ENCODE measurements at regions not wholly inside any gene's neighbourhood (a gene's known extent, or its start where the extent isn't known, plus 50 kb on each side); places are given as distances from the start of the nearest gene placed in this dataset.
"Not testable (repeated sequence)": the region's sequence is repeated elsewhere in the genome, so short reads cannot be mapped to it uniquely, and the experiment has no call there.

DNA sequence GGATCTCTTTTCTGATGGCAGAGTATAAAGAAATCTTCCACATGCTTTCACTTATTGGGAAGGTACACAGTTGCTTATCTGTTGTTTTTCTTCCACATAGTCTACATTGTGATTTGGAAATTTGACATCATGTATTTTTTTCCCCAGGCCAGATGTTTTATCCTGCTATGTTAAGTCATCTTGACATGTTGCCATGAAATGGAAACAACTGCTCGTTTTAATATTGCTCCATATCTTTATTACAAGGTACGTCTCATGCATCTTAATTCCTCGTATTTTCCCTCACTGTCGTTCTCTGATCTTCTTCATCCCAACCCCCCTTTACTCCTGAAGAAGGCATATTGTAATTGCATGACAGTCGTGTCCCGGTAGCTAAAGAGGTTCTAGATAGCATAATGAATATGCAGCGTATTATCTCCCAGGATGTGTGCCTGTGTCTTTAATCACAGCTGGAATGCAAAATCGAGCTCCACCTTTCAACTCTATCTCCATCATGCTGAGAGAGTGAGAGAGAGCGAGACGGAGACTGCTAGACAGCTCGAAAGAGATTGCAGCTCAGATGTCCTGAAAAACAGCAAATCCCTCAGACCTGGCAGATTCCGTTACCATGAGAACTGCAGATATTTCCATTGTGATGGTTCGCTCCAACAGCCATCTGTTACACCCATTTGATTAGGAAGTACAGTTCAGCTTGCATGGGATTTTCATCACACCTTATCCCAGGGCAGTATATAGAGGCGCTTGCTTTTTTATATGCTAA is 281.7 kb downstream of the TMEM38B start:
- DNase-seq (ENCODE audit: low spot score), result no peak

DNA sequence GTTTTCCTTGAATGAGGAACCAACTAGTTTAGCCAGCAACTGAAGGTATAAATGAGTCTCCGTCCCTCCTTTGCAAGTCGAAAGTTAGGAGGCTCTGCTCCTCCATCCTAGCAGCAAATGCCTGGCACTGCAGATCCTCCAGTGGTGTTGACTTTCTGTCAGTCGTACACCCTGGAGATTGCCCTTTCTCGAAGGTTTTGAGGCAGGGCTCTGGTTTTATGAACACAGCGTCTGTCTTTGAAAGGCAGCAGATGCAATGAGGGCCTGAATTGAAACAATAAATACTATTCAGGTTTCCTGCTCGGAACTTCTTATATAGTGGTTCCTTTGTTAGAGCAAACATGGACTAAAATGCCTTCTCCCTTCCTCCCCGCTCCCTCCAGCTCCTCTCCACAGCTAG is 284.0 kb downstream of the TMEM38B start:
- DNase-seq (ENCODE audit: low spot score), result no peak

DNA sequence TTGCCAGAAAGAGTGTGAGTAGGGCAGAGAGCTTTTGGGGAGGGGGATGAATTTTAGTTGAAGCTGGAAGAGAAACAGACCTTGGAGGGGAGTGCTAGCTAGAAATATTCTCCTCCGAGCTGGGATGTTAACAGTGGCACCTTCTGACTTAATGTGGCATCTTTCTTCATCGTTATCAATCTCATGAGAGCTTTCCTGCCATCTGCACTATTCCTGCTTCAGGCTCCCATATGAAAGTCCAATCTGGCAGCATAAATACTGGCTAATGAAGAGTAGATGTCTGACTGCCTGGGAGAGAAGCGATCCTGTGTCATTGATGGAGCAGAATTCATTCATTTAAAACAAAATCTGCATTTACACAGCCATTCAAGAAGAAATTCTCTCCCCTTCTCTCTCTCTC is 284.5 kb downstream of the TMEM38B start:
- no peak for DNase-seq (ENCODE audit: low spot score)

DNA sequence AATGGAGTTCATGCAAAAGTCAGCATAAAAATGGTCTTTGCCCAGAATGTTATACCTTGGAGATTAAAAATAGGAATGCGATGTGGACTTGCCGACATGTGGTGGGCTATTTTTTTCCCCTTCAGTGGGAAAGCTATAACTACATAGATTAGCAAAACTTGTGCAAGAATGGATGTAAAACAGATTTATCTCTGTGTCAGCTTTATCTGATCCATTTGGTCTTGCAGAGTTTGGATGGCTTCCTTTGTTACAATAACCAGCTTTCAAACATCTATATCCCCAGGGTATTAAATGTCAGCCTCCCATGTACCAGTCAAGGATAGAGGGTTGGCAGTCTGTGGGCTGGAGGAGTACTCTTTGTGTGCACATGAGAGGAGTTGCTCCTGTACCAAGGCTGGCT is 284.9 kb downstream of the TMEM38B start:
- no peak for DNase-seq (ENCODE audit: low spot score)

DNA sequence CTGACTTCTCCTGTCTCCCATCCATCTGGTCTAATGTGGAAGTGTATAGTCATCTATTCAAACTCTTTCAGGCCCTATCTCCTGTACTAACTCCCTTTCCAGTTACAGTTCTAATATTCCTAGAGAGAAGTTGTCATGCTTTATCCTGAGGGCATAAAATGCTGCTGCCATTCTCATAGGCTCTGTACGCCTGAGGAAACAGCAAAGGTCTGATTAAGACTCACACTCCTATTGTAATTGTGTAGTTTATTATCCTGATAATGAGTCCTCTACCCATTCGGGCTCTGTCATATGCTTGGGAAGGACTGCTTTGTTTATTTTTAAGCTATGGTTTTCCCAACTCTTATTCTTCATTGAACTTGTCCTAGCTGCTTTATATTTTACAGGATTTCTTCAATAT is 290.4 kb downstream of the TMEM38B start:
- no peak for DNase-seq (ENCODE audit: low spot score)

DNA sequence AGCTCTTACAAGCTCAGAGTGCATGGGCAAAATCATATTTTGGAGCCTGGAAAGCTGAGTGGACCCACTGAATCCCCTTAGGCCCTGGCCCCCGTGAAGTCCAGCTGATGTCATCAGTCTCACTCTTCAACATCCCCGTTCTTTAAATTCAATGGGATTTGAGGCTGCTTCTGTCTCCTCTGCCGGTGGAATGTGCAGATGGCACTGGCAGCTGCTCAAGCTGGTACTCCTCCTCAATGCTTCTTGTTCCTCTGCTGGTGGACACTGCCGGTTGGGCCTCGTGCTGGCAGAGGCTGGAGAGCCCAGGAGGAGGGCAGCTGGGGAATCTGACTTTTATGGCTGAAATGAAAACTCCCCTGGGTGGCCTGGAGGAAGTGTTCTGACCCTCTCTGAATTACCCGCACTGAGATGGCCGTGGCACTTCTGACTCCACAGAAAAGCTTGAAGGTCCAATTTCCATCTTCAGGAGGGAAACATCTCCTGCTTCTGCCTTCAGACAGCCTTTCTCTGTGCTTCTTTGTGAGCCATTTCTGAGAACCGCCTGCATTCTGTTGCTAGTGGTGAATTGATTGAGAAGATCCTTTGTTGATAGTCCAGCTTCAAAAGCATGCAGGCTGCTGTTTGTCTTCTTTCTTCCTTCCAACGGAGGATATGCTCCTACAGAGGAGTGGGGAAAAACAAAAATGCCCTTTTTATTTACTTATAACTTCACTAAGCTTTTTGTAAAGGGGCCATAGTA is 298.9 kb downstream of the TMEM38B start:
- DNase-seq (ENCODE audit: low spot score), result no peak

DNA sequence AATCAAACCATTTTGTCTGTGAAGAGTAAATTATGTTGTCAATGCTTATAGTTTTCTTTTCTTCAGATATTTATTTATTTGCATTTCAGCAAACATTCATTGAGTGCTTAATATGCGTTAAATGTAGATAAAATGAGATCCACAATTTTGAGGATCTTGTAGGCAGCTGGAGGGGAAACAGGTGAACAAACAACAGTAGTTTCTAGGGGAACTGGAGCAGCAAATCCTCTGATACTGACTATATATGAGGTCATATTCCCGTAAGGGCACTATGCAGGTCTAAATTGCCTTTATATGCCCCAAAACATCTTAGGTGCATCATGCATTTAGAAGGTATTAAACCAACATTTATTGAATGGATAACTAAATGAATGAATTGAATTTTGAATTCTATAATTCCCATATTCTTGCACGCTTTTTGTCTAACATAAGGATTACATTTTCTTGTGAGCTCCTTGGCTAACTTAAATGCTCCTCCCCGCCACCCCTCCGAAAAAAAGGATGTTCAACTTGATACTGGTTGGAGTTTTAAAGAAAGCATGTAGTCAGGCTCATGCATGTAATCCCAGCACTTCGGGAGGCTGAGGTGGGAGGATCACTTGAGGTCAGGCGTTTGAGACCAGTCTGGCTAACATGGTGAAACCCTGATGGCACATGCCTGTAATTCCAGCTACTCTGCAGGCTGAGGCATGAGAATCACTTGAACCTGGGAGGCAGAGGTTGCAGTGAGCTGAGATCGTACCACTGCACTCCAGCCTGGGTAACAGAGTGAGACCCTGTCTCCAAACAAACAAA is 299.8 kb downstream of the TMEM38B start:
- no peak for DNase-seq (ENCODE audit: low spot score)

DNA sequence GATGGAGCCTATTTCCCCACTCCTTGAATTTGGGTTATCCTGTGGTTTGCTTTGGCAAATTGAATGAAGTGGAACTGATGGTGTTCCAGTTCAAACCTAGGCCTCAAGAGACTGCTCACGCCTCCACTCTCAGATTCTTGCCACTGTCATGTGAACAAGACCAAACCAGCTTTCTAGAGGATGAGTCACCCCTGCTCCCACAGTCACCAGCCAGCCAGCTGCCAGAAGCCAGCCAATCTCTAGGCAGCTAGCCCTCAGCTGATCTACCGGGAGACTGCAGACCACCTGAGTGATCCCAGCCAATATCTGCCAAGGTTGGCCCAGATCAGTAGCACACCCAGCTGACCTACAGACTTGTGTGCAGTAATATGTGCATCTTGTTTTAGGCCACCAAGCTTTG is 300.6 kb downstream of the TMEM38B start:
- no peak for DNase-seq (ENCODE audit: low spot score)

DNA sequence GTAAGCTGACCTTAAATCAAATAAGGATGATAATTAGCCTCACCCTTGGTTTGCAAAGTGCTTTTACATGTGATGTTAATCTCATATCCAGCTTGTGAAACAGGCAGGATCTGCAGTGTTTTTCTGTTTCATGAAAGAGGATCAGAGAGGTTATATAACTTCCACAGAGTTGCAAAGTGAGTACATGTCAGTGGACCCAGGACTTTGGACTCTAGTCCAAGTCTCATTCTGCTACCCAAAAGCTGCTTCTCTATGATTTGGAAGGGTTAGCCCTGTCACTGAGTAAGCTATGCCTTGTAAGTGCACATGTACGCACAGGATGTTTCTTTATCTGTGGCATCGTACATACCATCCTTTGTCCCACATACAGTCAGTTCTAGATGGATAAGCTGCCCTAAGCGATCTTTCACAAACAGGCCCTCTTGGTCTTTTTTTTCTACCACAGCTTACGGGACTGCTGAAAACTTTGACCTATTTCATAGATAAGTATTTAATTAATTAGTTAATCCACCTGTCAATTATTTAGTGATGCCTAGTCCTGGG is 322.9 kb downstream of the TMEM38B start:
- no peak for DNase-seq (ENCODE audit: low spot score)

DNA sequence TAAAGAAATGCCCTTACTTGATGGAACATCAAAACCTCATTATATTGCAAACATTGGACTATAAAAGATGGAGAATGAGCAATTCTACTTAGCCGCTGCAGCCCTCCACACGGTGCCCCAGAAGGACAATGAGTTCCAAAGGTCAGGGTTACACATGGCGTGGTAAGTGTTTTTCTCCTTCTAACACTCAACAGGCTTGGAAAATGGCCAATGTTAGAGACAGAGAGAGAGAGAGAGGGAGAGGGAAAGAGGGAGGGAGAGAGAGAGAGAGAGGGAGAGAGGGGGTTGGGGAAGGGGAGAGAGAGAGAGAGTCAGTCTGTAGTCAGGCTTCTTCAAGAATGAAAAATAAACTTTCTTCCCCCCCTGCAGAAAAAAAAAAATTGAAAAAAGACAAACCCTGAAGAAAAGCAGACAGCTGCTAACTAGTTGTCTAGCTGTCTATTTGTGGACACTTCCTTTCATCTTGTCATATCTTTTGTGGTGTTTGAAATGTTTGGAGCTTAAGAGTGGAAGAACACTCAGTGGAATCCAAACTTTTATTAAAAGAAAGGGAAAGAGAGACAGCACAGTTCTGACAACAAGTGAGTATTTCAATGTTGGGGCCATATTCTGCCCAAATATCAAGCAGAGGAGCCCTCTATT is 324.8 kb downstream of the TMEM38B start:
- DNase-seq (ENCODE audit: low spot score), result no peak

DNA sequence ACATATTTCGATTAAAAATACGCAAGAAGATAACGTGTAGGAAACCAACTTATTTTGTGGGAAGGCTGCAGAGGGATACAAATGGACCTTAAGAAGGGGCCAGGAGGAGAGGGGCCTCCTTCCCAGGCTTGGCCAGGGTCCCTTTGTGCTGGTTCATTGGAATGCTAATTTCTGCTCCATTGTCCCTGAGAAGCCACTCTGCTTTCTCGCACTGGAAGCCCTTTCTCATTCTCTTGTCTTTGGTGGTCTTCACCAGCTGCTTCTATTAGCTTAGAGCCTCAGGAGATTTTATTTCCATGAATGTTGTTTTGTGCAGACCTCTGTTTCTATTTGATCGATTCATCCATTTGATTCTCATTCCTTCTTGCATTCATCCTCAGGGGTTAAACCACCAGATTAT is 325.4 kb downstream of the TMEM38B start:
- DNase-seq (ENCODE audit: low spot score), result no peak

DNA sequence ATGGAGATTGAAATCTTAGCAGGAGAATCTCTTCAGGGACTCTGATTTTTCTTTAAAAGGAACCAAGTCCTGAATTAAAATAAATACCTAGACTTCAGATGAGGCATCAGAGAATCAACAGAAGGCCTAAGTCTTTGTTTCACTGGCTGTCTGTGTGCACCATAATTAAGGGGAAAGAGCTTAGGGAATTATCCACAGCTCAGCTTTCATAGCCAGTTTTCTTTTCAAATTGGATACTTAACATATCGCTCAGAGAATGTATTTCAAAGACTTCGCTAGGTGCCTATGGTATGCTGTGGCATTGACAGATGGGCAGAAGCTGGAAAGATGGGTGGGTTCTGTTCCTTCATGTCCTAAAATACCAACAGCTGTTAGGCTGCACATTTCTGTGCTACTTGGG is 325.8 kb downstream of the TMEM38B start:
- DNase-seq (ENCODE audit: low spot score), result no peak

DNA sequence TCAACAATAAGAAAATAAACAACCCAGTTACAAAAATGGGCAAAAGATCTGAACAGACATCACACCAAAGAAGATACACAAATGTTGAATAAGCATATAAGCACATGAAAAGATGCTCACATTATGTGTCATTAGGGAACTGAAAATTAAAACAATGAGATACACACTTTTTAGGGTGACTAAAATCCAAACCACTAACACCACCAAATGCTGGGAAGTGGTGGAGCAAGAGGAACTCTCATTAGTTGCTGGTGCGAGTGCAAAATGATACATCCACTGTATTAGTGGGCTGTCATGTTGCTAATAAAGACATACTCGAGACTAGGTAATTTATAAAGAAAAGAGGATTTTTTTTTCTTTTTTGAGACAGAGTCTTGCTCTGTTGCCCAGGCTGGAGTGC is 329.1 kb downstream of the TMEM38B start:
- DNase-seq (ENCODE audit: low spot score), result no peak

DNA sequence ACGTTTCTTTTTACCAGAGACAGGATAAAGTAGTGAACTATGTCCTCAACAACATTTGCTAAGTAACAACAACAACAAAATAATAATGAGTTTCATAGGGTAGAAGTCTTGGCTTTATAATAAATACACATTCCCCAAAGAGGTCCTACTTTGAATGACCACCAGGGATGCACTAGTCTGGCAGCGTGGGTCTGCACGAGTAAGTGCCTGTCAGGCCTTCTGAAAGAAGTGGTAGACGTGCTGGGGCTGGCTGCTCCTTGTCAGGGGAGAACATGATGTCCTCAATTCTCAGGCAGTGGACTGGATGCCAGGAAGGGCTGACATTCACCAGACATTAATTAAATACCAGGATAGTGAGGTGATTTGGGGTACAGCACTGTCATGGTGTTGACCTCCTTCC is 331.1 kb downstream of the TMEM38B start:
- no peak for DNase-seq (ENCODE audit: low spot score)

DNA sequence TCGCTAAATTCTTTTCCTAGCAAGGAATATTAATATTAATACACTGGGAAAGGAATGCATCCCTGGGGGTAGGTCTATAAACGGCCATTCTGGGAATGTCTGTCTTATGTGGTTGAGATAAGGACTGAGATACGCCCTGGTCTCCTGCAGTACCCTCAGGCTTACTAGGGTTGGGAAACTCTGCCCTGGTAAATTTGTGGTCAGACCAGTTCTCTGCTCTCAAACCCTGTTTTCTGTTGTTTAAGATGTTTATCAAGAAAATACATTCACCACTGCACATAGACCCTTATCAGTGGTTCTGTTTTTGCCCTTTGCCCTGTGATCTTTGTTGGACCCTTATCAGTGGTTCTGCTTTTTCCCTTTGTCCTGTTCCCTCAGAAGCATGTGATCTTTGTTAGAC is 335.8 kb downstream of the TMEM38B start:
- DNase-seq (ENCODE audit: low spot score), result not testable (repeated sequence)

DNA sequence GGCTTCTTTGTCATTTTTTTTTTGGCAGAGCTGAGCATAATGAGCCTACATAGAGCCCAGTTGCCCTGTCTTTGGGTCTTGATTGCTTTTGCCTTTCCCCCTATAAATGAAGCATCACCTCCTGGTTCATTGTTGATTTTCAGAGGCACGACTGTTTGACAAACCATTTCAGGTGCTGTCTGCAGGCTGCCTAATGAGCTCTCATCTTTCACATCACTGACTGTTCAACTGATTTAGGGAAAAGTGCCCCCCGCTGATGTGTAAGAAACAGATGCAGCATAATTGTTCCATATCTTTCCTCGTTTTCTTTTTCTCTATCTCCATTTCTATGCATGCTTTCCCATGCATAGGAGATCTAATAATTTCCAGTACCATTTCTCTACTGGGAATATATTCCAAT is 338.6 kb downstream of the TMEM38B start:
- DNase-seq (ENCODE audit: low spot score), result no peak

DNA sequence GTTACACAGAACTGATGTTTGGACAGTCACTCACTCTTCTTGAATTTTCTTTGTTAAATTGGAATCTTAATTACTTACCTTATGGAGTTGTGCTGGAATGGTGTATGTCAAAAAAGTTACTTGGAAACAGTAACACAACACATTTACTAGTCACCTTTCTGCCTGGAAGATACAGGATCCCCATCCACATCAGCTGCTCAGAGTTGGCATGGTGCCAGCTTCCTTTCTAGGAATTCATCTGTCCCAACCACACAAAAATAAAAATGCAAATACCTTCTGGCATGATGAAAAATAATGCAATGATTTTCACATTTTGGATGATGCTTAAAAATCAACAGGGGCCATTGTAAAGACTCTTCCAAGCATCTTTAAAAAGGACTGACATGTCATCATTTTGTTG is 341.5 kb downstream of the TMEM38B start:
- no peak for DNase-seq (ENCODE audit: low spot score)

DNA sequence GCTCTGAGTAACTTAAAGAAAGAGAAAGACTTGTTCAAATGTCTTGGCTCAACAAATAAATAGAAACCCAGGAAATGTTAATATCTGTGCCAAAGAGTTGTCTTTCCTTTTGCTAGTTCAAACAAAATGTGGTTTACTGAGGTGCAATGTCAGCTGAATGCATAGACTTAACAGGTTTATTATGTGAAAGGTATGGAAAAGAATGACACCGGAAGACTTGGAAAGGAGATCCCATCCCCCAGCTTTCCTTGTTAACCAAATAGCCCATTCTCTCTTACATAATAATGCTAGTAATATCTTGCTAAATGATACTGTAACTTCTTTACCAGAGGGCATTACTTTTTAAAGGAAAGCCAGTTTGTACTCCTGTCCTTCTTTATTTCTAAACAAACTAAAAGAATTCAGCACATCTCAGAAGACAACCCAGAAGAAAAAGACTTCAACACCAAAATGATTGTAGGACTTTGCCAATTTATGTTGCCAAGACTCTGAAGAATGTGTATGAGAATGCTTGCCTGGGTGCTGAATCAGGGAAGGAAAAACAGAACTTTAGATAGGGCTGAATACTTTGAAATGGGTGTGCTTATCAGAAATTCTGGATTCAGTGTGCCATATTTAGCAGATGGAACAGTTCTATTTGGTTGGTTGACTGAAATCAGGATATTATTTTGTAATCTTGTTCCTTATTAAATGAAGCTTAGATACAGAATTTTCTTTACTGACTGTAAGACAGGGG is 344.1 kb downstream of the TMEM38B start:
- no peak for DNase-seq (ENCODE audit: low spot score)

DNA sequence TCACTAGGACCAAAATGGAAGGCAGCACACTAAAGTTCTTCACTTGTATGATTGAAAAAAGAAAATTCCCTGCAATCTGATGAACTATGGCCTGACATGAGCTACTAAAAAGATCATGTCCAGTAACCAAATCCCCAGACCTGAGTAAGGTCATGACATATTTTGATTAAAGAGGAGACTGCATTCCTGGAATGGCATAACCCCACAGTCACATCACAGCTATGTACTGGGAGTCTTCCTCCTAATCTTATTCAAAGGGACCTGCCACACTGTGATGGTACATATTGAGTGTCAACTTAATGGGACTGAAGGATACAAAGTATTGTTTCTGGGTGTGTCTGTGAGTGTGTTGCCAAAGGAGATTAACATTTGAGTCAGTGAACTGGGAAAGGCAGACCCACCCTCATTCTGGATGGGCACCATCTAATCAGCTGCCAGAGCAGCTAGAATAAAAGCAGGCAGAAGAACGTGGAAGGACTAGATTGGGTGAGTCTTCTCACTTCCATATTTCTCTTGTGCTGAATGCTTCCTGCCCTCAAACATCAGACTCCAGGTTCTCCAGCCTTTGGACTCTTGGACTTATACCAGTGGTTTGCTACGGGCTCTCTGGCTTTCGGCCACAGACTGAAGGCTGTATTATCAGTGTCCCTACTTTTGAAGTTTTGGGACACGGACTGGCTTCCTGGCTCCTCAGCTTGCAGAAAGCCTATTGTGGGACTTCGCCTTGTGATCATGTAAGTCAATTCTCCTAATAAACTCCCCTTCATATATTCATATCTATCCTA is 345.0 kb downstream of the TMEM38B start:
- no peak for DNase-seq (ENCODE audit: low spot score)

DNA sequence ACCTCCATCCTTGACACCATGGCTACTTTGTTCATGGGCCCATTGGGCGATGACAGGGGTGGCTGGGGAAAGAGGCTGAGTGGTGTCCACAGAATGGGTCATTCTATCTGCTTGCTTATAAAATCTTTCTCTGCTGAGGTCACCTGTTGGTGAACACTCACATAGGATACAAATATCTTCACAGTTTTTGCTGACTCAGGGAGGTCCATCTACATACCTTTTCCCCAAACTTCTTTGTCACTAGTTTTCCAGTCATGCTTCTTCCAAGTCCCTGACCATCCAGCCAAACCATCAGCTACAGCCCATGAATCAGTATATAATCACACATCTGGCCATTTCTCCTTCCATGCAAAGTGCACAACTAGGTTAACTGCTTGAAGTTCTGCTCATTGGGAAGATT is 347.6 kb downstream of the TMEM38B start:
- DNase-seq (ENCODE audit: low spot score), result not testable (repeated sequence)

Data from ureter (tissue), 1 donor.